Loucy (cell line): ENCODE measurements at regions not wholly inside any gene's neighbourhood (a gene's known extent, or its start where the extent isn't known, plus 50 kb on each side); places are given as distances from the start of the nearest gene placed in this dataset.
"Not testable (repeated sequence)": the region's sequence is repeated elsewhere in the genome, so short reads cannot be mapped to it uniquely, and the experiment has no call there.

Experiments
- H2AFZ ChIP-seq: fragments of 200-600 bp; sonication (generic); 2 replicates; pipeline ENCODE4 v1.6.0; 2016; ENCODE audit warnings: antibody characterized with exemption, mild to moderate bottlenecking, low read length, moderate library complexity
- H3F3A ChIP-seq: fragments of 200-600 bp; 2 replicates; pipeline ENCODE4 v1.6.0; 2016; ENCODE audit warnings: antibody characterized with exemption, low read depth, mild to moderate bottlenecking
- H3K27me3 ChIP-seq: fragments of 200-600 bp; sonication (generic); 2 replicates; pipeline ENCODE4 v1.6.1; 2014; ENCODE audit warnings: low read length, mild to moderate bottlenecking; ENCODE audit not compliant: insufficient read depth, poor library complexity, severe bottlenecking
- H3K36me3 ChIP-seq: fragments of 200-600 bp; sonication (generic); 2 replicates; pipeline ENCODE4 v1.6.1; 2016; ENCODE audit warnings: low read length; ENCODE audit not compliant: insufficient read depth
- H3K4me1 ChIP-seq: fragments of 200-600 bp; sonication (generic); 2 replicates; pipeline ENCODE4 v1.5.1; 2014; ENCODE audit warnings: low read length, mild to moderate bottlenecking; ENCODE audit not compliant: insufficient read depth, poor library complexity, severe bottlenecking
- H3K4me2 ChIP-seq: fragments of 200-600 bp; sonication (generic); 2 replicates; pipeline ENCODE4 v1.6.0; 2014; ENCODE audit warnings: antibody characterized with exemption, low read length, low read depth, mild to moderate bottlenecking; ENCODE audit not compliant: poor library complexity, severe bottlenecking
- H3K4me3 ChIP-seq: fragments of 200-600 bp; sonication (generic); 2 replicates; pipeline ENCODE4 v1.5.1; 2014; ENCODE audit warnings: low read length, mild to moderate bottlenecking, mixed read lengths; ENCODE audit not compliant: poor library complexity, severe bottlenecking
- H3K79me2 ChIP-seq: fragments of 200-600 bp; sonication (generic); 2 replicates; pipeline ENCODE4 v1.6.1; 2014; ENCODE audit warnings: low read length; ENCODE audit not compliant: insufficient read depth
- H3K9ac ChIP-seq: fragments of 200-600 bp; sonication (generic); 2 replicates; pipeline ENCODE4 v1.6.0; 2014; ENCODE audit warnings: mild to moderate bottlenecking, low read depth, low read length, moderate library complexity; ENCODE audit not compliant: poor library complexity, severe bottlenecking
- H3K9me2 ChIP-seq: fragments of 200-600 bp; sonication (generic); replicated peaks from 2 replicates; pipeline ENCODE4 v1.6.1; 2016; ENCODE audit warnings: low read depth, low read length, mixed read lengths
- H3K9me3 ChIP-seq: fragments of 200-600 bp; sonication (generic); 2 replicates; pipeline ENCODE4 v1.6.1; 2014; ENCODE audit warnings: mild to moderate bottlenecking, antibody characterized with exemption, low read length, low read depth; ENCODE audit not compliant: insufficient read depth
- H4K20me1 ChIP-seq: fragments of 200-600 bp; sonication (generic); 2 replicates; pipeline ENCODE4 v1.6.0; 2014; ENCODE audit warnings: antibody characterized with exemption, low read length, mild to moderate bottlenecking; ENCODE audit not compliant: insufficient read depth, poor library complexity, severe bottlenecking
- CTCF ChIP-seq: fragments of 200-600 bp; sonication (generic); conservative IDR thresholded peaks from 2 replicates; pipeline ENCODE4 v1.5.1; 2014; ENCODE audit warnings: mild to moderate bottlenecking, antibody characterized with exemption, low read length
- EZH2phosphoT487 ChIP-seq: fragments of 200-600 bp; IDR thresholded peaks from 2 replicates; pipeline ENCODE4 v1.6.1; 2018; ENCODE audit warnings: antibody characterized with exemption, mild to moderate bottlenecking, moderate library complexity, borderline replicate concordance

GRCh38 chr11:25794804-25795203 is 537.1 kb upstream of the ANO3 start:
- H4K20me1 ChIP-seq, result no peaks in the 10 kb centered on the region
- H3K79me2 ChIP-seq, result no peaks in the 10 kb centered on the region
- H3K27me3 ChIP-seq, result no peaks in the 10 kb centered on the region
- no peak overlapping the region for H2AFZ ChIP-seq
- no peak overlapping the region for H3K4me2 ChIP-seq
- H3K9me3 ChIP-seq, result no peaks in the 10 kb centered on the region
- H3K4me3 ChIP-seq, result no peak overlapping the region
- H3K4me1 ChIP-seq, result no peaks in the 10 kb centered on the region
- no peaks in the 10 kb centered on the region for H3K9me2 ChIP-seq
- H3K36me3 ChIP-seq, result no peaks in the 10 kb centered on the region
- no peak overlapping the region for H3K9ac ChIP-seq
- TF ChIP-seq EZH2phosphoT487, result no peak
- no peak for TF ChIP-seq CTCF
- H3F3A ChIP-seq, result no peaks in the 10 kb centered on the region

DNA sequence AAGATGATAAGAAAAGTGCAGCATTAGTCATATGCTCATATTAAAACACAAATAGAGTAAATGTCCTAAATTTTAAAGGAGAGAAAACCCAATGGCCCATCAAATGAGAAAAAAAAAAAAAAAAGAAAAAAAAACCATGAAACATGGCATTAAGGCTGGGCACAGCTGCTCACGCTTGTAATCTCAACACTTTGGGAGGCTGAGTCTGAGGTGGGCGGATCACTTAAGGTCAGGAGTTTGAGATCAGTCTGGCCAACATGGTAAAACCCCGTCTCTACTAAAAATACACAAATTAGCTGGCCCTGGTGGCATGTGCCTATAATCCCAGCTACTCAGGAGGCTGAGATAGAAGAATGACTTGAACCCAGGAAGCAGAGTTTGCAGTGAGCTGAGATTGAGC is 515.5 kb upstream of the ANO3 start:
- Histone ChIP-seq H3K79me2 (no peaks in the 10 kb centered on the region), H3K36me3 (no peaks in the 10 kb centered on the region), H3K27me3 (no peaks in the 10 kb centered on the region), H3K9ac (no peak overlapping the region), H3K4me3 (no peak overlapping the region), H3K9me3 (no peaks in the 10 kb centered on the region), H2AFZ (no peak overlapping the region), H3K9me2 (no peaks in the 10 kb centered on the region), H4K20me1 (no peaks in the 10 kb centered on the region), H3F3A (no peaks in the 10 kb centered on the region), H3K4me2 (no peak overlapping the region), H3K4me1 (no peaks in the 10 kb centered on the region)
- TF ChIP-seq CTCF, result no peak
- TF ChIP-seq EZH2phosphoT487, result no peak

- Histone ChIP-seq H3K9ac (no peak overlapping the region), H3K79me2 (no peaks in the 10 kb centered on the region), H2AFZ (no peak overlapping the region), H3K4me3 (no peak overlapping the region), H3K27me3 (no peaks in the 10 kb centered on the region), H3K9me3 (no peaks in the 10 kb centered on the region), H3F3A (no peaks in the 10 kb centered on the region), H4K20me1 (no peaks in the 10 kb centered on the region), H3K4me2 (no peak overlapping the region), H3K36me3 (no peaks in the 10 kb centered on the region), H3K4me1 (no peaks in the 10 kb centered on the region), H3K9me2 (no peaks in the 10 kb centered on the region)
- TF ChIP-seq CTCF (no peak), EZH2phosphoT487 (no peak)
Measured at GRCh38 chr11:25824688-25825087, 507.2 kb upstream of the ANO3 start.

- H4K20me1 ChIP-seq, H3K4me2 ChIP-seq, H3K9me3 ChIP-seq, H3K4me3 ChIP-seq, H3K4me1 ChIP-seq, H2AFZ ChIP-seq, H3K36me3 ChIP-seq, H3K9me2 ChIP-seq, H3K9ac ChIP-seq, H3K79me2 ChIP-seq, H3F3A ChIP-seq, H3K27me3 ChIP-seq: not testable (repeated sequence)
Measured at GRCh38 chr11:25831485-25831884, 500.4 kb upstream of the ANO3 start.
